Ishikawa (cell line): ENCODE measurements at regions not wholly inside any gene's neighbourhood (a gene's known extent, or its start where the extent isn't known, plus 50 kb on each side); places are given as distances from the start of the nearest gene placed in this dataset.

Experiments
- CEBPB ChIP-seq: IDR thresholded peaks from 2 replicates; pipeline ENCODE4 v1.6.1; 2012
- FOXM1 ChIP-seq: IDR thresholded peaks from 2 replicates; pipeline ENCODE4 v1.6.1; 2012; ENCODE audit warnings: low read depth, borderline replicate concordance
- NFIC ChIP-seq: IDR thresholded peaks from 2 replicates; pipeline ENCODE4 v1.6.1; 2012
- RAD21 ChIP-seq: IDR thresholded peaks from 2 replicates; pipeline ENCODE4 v1.6.1; 2012; ENCODE audit warnings: low read depth
- TAF1 ChIP-seq: IDR thresholded peaks from 2 replicates; pipeline ENCODE4 v1.6.1; 2012; ENCODE audit warnings: low read depth, mild to moderate bottlenecking
- ZBTB7A ChIP-seq: IDR thresholded peaks from 2 replicates; pipeline ENCODE4 v1.6.1; 2012; ENCODE audit warnings: low read depth

DNA sequence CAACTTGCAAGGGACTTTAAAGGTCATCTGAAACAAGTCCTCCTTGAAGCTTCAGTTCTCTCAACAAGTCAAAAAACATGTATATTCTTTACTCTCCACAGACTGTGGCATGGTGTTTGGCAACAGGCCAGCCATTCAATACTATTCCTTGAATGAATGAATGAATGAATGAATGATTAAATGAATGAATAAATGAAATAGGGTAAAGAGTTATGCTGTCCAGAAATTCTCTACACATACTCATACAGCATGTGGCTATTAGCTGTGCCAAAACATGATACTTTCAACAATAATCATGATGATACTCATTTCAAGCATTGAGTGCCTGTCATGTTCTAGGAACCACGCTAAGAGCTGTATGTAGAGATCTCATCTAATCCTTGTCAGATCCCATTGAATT lies 356.1 kb downstream of the BARHL2 start:
- TF ChIP-seq CEBPB (no peak), FOXM1 (no peak), NFIC (no peak), TAF1 (no peak), RAD21 (no peak), ZBTB7A (no peak)
